ENCODE measurements at regions not wholly inside any gene's neighbourhood (a gene's known extent, or its start where the extent isn't known, plus 50 kb on each side); places are given as distances from the start of the nearest gene placed in this dataset.
"Not testable (repeated sequence)": the region's sequence is repeated elsewhere in the genome, so short reads cannot be mapped to it uniquely, and the experiment has no call there.

DNA sequence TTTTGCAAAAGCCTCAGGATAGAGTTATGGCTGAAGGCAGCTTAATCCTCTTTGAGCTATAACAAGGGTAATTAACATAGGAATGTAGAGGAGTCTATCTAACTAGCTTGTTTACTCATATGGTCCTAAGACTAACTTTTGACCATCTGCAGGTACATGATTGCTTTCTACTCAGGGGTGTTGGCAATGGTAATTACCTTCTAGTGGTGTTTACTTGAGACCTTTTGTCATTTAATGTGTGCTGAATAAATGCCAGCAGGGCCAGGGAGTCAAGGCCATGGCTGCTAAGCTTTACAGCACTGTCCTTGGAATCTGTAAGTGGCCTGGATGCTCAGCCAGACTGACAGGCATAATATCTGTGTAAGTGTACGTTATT, 1325.0 kb downstream of the XPNPEP1 start:
- no peak for DNase-seq (ENCODE audit: low spot score)

DNA sequence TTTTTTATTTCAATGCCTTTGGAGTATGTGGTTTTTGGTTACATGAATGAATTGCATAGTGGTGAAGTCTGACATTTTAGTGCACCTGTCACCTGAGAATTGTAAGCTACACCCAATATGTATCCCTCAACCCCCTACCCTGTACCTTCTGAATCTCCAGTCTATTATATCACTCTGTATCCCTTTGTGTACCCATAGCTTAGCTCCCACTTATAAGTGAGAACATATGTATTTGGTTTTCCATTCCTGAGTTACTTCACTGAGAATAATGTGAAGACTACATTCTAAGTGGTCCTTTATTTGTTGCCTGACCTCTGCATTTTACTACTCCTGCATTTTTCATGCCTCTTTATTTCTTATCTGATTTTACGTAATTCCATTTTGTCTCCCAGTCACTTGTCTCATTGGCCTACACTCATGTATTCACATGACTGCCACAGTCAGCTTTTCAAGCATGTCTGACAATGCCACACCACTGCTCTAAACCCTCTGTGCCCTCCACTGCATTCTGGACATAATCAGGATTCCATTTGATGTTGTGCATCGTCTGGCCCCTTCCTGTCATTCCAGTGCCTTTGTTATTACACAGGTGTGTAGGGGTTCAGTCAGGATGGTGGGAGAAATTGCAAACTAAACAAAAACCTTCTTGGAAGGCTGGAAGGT, 1325.5 kb downstream of the XPNPEP1 start:
- DNase-seq (ENCODE audit: low spot score): no peak

DNA sequence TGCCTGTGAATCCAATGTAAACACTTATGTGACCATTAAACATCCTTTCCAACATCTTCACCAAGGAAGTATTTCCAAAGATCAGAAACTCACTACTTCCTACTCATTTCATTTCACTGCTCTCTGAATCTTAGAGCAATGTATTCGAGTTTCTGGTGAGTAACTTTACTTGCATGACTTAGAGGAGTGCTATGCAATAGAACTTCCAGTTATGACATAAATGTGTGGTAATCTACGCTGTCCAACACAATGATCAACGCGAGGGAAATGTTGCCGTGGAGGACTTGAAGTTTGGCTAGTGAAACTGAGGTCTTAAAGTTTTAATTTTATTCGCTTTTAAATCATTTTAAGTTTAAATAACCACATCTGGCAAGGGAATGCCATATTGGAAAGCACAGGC, 1326.3 kb downstream of the XPNPEP1 start:
- DNase-seq (ENCODE audit: low spot score): no peak

DNA sequence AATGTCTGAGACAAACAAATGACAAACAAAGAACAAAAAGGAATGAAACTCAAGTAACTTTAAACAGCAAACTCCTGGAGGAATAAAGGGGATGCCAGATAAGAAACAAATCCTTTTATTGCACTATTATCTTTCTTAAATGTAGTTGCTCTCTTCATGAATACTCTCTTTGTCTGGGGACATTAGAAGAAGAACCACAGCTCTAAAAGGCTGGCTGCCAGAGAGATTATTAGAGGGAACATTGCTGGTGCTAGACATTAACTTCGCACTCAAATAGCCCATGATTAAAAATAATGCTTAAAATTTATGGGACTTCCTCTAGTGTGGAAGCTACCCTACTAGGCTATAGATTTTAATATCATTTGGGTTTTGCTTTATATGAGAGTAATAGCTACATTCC, 1330.4 kb downstream of the XPNPEP1 start:
- DNase-seq (ENCODE audit: low spot score): no peak

DNA sequence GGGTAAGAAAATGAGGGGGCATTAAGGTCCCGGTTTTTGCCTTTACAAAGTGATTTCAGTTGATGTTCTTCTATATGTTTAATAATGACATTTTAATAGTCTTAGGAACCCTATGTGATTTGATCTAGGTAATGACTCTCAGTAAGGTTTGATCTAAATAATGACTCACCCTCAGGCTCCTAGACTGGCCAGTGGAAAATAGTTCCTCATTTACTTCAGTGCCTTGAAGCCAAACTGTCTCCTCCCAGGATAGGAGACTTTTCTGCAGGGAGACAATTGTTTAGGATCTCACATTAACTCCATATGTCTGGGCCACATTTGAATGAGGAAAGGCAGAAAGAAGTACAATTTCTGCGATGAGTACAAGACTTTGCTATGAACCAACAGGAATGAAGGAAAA, 1331.9 kb downstream of the XPNPEP1 start:
- DNase-seq (ENCODE audit: low spot score): no peak

DNA sequence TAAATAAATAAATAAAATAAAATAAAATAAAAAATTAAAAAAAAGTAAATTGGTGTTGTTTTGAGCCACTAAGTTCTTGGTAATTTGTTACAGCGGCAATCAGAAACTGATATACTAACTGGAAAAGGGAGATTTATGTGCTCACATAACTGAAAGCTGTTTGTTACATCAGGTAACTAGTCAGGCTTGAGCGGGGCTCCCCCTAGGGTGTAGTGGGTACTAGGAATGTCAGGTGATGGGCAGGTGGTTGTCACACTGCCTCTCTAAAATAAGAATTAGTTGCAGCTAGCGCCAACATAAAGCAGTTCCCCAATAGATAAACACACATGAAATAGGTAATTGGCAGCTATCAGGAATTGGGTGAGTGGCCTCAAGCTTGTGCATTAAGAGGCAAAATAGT, 1336.9 kb downstream of the XPNPEP1 start:
- no peak for DNase-seq (ENCODE audit: low spot score)

DNA sequence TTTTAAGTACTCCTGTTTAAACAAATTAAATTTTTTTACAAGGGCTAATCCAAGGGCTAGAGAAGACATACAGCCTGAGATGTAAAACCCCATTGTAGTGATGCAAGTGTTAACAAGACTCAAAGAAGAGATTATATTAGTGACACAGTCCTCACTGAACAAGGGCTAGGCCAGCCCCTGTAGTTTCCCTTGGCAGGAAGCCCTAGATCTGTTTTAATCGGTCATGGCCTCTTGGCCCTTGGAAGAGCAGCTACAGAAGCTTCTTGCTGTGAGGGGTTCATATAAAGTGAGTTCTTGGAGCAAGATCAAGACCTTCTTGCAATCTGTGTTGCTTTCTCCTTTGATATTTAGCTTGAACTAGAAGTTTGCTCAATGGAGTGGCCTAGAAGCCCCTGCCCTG, 1339.4 kb downstream of the XPNPEP1 start:
- DNase-seq (ENCODE audit: low spot score): no peak

DNA sequence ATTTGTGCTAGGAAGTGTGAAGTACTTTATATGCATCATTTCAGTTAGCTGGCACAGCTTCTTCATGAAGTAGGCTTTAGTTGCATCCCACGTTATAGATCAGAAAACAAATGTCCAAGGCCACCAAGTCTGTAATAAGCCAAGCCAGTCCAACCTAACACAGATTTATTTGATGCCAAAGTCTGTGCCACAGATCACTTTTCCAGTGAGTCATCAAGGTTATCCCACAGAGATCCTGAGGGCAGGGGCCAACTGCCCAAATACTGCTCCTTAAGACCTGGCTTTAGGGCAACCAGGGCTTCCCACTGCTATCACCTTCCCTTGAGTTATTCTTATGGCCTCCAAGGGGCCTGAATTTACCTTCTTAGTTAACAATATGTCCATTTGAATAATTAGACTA, 1340.4 kb downstream of the XPNPEP1 start:
- no peak for DNase-seq (ENCODE audit: low spot score)

DNA sequence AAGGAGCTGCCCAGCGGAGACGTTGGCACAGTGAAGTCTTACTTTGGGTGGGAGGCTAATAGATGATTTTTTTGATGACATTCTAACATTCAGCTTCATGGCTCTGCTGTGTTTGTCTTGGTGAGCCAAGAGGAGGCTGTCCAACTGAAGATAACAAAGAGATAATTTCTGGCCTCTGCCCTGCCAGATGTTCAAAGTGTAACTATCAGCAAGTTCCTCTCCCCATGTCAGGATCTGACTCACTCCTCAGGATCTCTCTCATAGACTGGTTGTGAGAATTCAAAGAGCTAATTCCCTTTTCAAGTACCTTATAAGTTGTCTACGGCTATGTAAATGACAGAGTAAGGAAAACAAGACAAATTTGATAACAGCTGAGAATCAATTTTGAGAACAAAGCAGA, 1340.9 kb downstream of the XPNPEP1 start:
- no peak for DNase-seq (ENCODE audit: low spot score)

DNA sequence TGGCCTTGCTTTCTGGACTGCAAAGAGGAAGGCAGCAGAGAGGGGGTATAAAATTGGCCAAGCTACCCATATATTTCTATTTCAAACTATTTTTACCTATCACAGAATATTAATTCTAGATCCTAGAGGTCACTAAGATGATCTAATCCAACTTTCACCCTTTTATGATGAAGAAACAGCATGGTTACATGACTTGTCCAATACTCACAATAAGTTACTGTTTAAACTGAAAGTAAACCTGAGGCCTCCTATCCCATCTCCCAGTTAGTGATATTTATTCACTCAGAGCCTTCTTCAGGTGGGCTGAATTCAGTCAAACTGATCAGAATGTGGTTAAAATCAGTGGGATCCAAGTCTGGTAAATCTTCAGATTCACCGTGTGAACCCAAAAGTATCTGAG, 1345.1 kb downstream of the XPNPEP1 start:
- no peak for DNase-seq (ENCODE audit: low spot score)

DNA sequence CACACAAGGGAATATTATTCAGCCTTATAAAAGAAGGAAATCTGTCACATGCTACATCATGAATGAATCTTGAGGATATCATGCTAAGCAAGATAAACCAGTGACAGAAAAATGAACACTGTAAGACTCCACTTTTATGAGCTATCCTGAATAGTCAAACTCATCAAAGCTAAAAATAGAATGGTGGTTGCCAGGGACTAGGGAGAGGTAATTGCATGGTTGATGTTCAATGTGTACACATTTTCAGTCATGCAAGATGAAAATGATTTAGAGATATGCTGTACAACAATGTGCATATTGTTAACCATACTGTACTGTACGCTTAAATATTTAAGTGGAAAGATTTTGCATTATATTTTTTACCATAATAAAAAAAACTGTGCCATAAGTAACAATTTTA, 1349.1 kb downstream of the XPNPEP1 start:
- DNase-seq (ENCODE audit: low spot score): no peak

DNA sequence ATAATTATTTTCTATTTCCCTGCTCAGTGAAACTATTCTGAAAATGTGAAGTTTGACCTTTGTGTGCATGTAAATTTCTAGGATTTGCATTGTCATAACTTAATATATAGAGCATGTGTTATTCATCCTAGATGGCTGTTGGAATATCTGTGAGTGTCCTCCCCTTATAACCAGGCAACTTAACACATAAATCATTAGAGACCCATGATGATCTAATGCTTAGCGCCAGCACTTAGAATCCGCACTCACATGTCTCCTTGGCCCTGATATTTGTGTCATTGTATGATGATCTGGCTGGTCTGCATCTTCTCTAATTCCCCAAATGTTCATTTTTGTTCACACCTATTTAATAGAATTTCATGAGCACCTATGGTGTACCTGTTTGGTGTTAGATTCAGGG, 1354.5 kb downstream of the XPNPEP1 start:
- no peak for DNase-seq (ENCODE audit: low spot score)

DNA sequence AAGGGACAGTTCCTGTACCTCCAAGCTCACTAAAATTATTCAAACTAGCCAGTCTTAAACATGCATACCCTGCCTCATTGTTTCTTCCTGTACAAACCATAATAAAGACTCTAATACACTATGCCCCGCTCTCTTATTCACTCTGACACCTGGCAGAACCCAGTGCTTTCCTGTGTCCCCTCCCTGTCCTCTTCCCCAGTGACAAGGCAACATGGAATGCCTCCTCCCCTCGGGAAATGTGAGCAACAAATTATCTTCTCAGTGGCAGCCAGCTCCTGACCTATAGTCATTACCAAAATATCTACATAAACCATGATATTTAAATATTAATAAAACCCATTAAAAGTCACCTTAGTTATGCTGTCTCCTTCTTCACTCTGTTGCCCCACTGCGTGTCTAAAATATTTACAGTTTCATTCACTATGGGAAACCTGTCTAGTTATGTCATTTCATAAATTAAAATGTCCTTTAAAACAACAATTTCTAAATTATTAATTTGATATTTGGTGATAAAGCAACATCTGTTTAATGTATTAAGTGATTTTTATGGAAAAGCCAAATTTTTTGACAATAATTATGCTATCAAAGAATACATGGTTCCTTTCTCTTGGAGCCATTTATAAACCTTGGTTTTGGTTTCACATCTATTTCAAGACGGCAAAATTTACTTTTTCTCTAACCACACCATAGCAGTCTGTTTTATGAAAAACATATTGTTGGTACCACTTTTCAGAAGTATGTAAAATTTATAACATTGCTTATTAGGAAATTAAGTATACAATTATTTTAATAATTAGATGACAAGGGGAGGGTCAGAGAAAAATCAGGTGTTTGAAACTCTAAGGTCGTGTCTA, 1355.2 kb downstream of the XPNPEP1 start:
- DNase-seq (ENCODE audit: low spot score): no peak

DNA sequence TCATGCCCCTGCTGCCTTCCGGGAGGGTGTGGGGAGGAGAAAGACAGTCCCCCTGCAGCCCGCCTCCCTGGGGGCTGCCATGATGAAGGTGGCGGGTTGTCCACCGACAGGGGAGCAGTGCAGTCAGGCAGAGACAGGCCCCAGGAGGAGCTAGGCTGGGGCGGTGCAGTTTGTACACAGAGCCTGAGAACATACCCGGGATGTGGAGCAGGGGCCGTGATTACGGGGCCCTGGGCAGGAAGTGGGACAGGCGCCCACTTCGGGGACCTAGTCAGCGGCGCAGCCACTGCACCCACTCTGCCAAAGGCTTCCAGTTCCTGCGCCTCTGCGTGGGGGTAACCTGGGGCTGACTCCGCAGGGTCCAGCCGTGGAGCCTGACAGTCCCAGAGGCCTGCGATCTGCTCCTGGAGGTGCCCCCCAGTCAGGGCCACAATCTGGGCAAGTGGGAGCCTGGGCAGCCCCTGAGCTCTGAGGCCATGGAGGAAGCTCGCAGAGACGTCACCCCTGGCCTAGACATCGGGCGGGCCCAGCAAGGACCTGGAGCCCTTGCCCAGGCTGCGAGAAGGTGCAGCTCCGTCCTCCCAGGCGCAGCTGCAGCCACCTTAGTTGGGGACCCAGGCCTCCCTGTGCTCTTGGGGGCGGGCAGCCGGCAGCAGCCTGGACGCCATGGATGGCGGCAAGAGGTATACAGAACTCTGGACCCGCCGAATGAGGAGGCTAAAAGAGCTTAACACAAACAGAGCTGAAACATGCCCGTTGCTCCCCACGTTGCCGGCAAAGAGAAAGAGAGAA, 1356.8 kb downstream of the XPNPEP1 start:
- DNase-seq (ENCODE audit: low spot score): no peak

DNA sequence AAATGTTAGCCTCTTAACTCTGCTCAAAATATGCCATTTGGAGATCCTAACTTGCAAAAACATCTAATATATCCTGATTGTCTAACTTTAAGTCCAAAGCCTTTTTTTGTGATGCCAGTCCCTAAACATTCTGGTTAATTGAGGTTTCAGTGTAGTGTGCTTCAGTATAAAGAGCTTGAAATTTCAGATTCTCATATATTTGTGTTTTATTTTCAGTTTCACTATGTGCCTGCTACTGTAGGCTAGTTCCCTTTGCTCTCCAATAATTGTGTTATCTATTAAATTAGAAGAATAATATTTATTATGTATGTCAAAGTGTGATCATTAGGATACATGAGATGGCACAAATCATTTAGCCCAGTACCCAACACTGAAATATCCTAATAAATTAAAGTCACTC, 1361.2 kb downstream of the XPNPEP1 start:
- no peak for DNase-seq (ENCODE audit: low spot score)

DNA sequence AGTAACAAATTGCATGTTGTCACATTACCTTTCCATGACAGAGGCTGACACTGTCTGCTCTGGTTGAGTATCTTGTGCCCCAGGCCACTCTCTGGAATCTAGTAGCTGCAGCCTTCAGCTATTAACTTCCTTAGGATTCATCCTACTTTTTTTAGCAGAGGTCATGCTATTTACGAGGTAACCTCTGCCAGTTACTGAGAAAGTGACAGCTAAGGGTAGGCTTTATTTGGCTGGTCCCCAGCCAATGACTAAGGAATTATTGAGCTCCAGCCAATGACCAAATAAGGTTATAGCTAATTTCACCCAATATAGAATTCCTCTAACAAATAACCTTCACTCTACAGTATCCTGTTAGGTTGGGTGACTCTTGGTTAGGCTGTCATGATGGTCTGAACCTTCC, 1361.7 kb downstream of the XPNPEP1 start:
- DNase-seq (ENCODE audit: low spot score): no peak

DNA sequence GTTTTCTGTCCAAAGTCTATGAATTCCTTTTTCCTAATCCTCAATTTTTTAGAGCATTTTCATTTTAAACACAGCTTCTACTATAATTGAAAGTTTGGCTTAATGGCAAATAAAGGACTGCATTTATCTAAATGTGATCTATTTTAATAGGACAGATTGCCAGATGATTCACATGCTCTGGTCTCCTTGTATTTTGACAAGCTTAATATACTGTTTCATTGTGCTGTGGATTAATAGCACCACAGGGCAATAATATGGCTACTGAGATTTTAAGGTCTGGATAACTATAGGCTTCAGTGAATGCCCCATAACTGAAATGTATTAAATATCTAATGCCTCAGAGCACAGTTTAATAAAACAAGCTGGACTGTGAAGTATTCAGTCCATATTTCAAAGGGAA, 1362.8 kb downstream of the XPNPEP1 start:
- no peak for DNase-seq (ENCODE audit: low spot score)

DNA sequence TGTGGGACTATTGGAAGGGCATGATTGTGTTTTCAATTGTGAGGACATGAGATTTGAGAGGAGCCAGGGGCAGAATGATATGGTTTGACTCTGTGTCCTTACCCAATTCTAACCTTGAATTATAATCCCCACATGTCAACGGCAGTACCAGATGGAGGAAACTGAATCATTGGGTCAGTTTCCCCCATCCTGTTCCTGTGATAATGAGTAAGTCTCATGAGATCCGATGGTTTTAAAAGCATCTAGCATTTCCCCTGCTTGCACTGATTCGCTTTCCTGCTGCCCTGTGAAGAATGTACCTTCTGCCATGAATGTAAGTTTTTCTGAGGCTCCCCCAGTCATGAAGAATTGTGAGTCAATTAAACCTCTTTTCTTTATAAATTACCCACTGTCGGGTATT, 1367.1 kb downstream of the XPNPEP1 start:
- no peak for DNase-seq (ENCODE audit: low spot score)

DNA sequence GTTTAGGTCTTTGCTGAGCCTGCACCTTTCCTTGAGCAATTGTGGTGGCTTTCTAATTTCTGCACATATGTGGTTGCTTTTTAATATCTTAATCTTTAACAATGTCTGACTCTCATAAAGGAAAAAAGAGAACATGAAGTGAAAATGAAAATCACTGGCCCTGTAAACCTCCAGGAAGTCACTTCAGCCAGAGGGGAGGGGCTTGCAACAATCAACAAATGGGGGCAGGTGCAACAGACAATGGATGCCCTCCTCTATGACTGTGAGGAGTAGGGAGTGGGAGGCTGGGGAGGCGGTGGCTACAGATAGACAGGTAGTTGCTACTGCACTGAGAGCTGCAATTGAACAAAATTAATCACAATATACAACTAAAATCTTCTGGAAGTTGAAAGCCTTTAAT, 1377.4 kb downstream of the XPNPEP1 start:
- no peak for DNase-seq (ENCODE audit: low spot score)

DNA sequence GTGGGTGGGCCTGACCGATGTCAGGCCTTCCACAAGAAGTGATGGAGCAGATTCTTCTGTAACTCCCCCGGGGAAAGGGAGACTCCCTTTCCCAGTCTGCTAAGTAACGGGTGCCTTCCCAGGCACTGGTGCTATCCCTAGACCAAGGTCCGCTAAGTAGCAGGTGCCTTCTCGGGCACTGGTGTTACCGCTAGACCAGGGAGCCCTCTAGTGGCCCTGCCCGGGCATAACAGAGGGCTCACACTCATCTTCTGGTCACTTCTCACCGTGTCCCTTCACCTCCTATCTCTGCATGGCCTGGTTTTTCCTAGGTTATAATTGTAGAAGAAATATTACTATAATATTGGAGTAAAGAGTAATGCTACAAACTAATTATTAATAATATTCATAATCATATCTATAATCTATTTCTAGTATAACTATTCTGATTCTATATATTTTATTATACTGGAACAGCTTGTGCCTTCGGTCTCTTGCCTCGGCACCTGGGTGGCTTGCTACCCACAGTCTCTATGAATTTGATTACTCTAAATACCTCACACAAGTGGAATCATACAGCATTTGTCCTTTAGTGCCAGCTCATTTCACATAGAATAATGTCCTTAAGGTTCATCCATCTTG, 1378.7 kb downstream of the XPNPEP1 start:
- peak; percentile 5 for DNase-seq (ENCODE audit: low spot score)

DNA sequence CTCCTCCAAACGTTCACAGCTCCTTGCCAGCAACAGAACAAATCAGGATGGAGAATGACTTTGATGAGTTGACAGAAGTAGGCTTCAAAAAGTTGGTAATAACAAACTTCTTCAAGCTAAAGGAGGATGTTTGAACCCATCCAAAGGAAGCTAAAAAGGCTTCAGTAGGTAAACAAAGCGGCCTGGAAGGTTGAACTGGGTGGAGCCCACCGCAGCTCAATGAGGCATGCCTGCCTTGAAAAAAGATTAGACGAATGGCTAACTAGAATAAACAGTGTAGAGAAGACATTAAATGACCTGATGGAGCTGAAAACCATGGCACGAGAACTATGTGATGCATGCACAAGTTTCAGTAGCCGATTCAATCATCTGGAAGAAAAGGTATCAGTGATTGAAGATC, 1369.0 kb upstream of the SORCS1 start:
- DNase-seq (ENCODE audit: low spot score): not testable (repeated sequence)

DNA sequence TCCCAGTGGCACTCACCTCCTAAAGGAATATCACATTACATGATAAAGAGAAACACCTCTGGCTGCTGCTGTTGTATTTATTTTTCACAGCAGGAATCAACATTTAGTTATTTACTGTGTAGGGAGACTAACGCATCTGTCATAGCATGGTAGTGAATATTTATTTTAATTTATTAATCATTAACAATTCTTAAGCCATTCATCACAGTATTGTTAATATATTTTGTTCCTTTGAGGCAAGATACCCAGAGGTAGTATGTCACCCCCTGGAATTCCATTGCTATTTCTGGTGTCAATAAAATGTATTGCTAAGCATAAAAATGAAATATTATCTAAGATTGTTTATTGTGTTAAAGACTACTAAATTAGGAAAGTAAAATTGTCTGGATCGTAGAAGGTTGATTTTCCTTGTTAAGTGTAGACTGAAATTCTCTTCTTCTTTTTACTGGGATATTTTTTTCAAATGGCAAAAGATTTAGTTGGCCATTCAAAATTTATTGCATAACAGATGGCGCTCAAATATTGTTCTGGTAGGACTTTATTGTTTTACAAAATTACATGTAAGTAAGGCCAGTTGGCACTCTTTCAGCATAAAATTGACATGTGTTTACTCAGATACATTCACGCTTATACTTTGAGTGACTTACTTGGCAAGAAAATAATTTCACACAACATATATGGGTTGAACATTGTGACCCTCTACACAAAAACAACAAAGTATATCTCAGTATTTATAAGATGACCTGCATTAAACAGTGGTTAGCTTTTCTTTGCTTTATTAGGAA, 1358.7 kb upstream of the SORCS1 start:
- no peak for DNase-seq (ENCODE audit: low spot score)

All from AG08396 (cell line).